ENCODE measurements at regions not wholly inside any gene's neighbourhood (a gene's known extent, or its start where the extent isn't known, plus 50 kb on each side); places are given as distances from the start of the nearest gene placed in this dataset.
A peak's percentile ranks its signal among the peaks of the same experiment; 100 is the strongest.
"Not testable (repeated sequence)": the region's sequence is repeated elsewhere in the genome, so short reads cannot be mapped to it uniquely, and the experiment has no call there.

GRCh38 chrX:140633105-140633504 lies 76.5 kb upstream of the LINC00632 start:
- H3K27ac Mint-ChIP-seq; H3K36me3 Mint-ChIP-seq; H3K9me3 Mint-ChIP-seq; ATAC-seq; DNase-seq (ENCODE audit: low spot score in 2 of 2): not testable (repeated sequence)

GRCh38 chrX:140608111-140608510 lies 101.4 kb upstream of the LINC00632 start:
- ATAC-seq, result no peak
- no peak for DNase-seq (ENCODE audit: low spot score in 2 of 2)
- peaks cover 3 to 7% of the 10 kb centered on the region in 2 donors for H3K9me3 Mint-ChIP-seq
- H3K36me3 Mint-ChIP-seq, result no peaks in the 10 kb centered on the region
- no peak overlapping the region for H3K27ac Mint-ChIP-seq

- DNase-seq (ENCODE audit: low spot score in 2 of 2), result no peak
- H3K9me3 Mint-ChIP-seq, result no peaks in the 10 kb centered on the region
- no peaks in the 10 kb centered on the region for H3K36me3 Mint-ChIP-seq
- ATAC-seq, result no peak
- H3K27ac Mint-ChIP-seq, result no peak overlapping the region
Observed at GRCh38 chrX:140602140-140602539, 97.3 kb upstream of the SOX3 start.

GRCh38 chrX:140599851-140600250 lies 95.0 kb upstream of the SOX3 start:
- Mint-ChIP-seq H3K36me3 (no peaks in the 10 kb centered on the region), H3K27ac (no peak overlapping the region), H3K9me3 (no peaks in the 10 kb centered on the region)
- ATAC-seq (no peak), DNase-seq (ENCODE audit: low spot score in 2 of 2) (no peak)

GRCh38 chrX:140589657-140590056 lies 84.8 kb upstream of the SOX3 start:
- no peaks in the 10 kb centered on the region for H3K9me3 Mint-ChIP-seq
- DNase-seq (ENCODE audit: low spot score in 2 of 2) (no peak), ATAC-seq (no peak)

GRCh38 chrX:140586951-140587350 lies 82.1 kb upstream of the SOX3 start:
- H3K36me3 Mint-ChIP-seq, result no peaks in the 10 kb centered on the region
- H3K27ac Mint-ChIP-seq, result no peak overlapping the region
- DNase-seq (ENCODE audit: low spot score in 2 of 2) (no peak), ATAC-seq (no peak)
- H3K9me3 Mint-ChIP-seq, result no peaks in the 10 kb centered on the region

More at GRCh38 chrX:140589657-140590056, 84.8 kb upstream of the SOX3 start:
- Mint-ChIP-seq H3K27ac (no peak overlapping the region), H3K36me3 (no peaks in the 10 kb centered on the region)

GRCh38 chrX:140580478-140580877 lies 75.6 kb upstream of the SOX3 start:
- Mint-ChIP-seq H3K27ac (no peak overlapping the region), H3K9me3 (no peaks in the 10 kb centered on the region), H3K36me3 (no peaks in the 10 kb centered on the region)
- DNase-seq (ENCODE audit: low spot score in 2 of 2) (no peak), ATAC-seq (no peak)

GRCh38 chrX:140572724-140573123 lies 67.9 kb upstream of the SOX3 start:
- Mint-ChIP-seq H3K27ac (no peak overlapping the region), H3K36me3 (no peaks in the 10 kb centered on the region), H3K9me3 (no peaks in the 10 kb centered on the region)
- DNase-seq (ENCODE audit: low spot score in 2 of 2), result peak in 1 of 2 donors; percentile 1
- peak in 1 of 2 donors; percentile 30 for ATAC-seq

- ATAC-seq, result no peak
Observed at GRCh38 chrX:140563893-140564292, 59.0 kb upstream of the SOX3 start.

More at GRCh38 chrX:140563893-140564292, 59.0 kb upstream of the SOX3 start:
- Mint-ChIP-seq H3K27ac (no peak overlapping the region), H3K9me3 (no peaks in the 10 kb centered on the region), H3K36me3 (no peaks in the 10 kb centered on the region)
- DNase-seq (ENCODE audit: low spot score in 2 of 2), result no peak
